ENCODE measurements at regions not wholly inside any gene's neighbourhood (a gene's known extent, or its start where the extent isn't known, plus 50 kb on each side); places are given as distances from the start of the nearest gene placed in this dataset.

GRCh38 chr12:115570069-115570777 lies 707.3 kb downstream of the MED13L start:
- no peak overlapping the region for H3K4me3 ChIP-seq
- no peaks in the 10 kb centered on the region for H3K36me3 ChIP-seq
- DNase-seq (ENCODE audit: low spot score in 2 of 2) = no peak

GRCh38 chr12:115569345-115570068 lies 708.0 kb downstream of the MED13L start:
- Histone ChIP-seq H3K36me3 (no peaks in the 10 kb centered on the region), H3K4me3 (no peak overlapping the region), H3K9me3 (no peaks in the 10 kb centered on the region), H3K27ac (no peak overlapping the region), H3K4me1 (no peaks in the 10 kb centered on the region), H3K27me3 (no peaks in the 10 kb centered on the region)
- TF ChIP-seq POLR2AphosphoS5 (IDR thresholded peaks at IDR 0.05) = no peak
- no peak for TF ChIP-seq POLR2A (IDR thresholded peaks at IDR 0.05)
- no peak for TF ChIP-seq CTCF (IDR thresholded peaks at IDR 0.05)
- intact Hi-C loops (cut with DNase I; ENCODE audit: low total_unique reads) = no loop called here
- DNase-seq (ENCODE audit: low spot score in 2 of 2) = no peak

More at GRCh38 chr12:115570069-115570777, 707.3 kb downstream of the MED13L start:
- Histone ChIP-seq H3K27ac (no peak overlapping the region), H3K9me3 (no peaks in the 10 kb centered on the region), H3K27me3 (no peaks in the 10 kb centered on the region), H3K4me1 (no peaks in the 10 kb centered on the region)
- no peak for TF ChIP-seq POLR2A (IDR thresholded peaks at IDR 0.05)
- no peak for TF ChIP-seq POLR2AphosphoS5 (IDR thresholded peaks at IDR 0.05)
- no peak for TF ChIP-seq CTCF (IDR thresholded peaks at IDR 0.05)
- intact Hi-C loops (cut with DNase I; ENCODE audit: low total_unique reads) = no loop called here

DNA sequence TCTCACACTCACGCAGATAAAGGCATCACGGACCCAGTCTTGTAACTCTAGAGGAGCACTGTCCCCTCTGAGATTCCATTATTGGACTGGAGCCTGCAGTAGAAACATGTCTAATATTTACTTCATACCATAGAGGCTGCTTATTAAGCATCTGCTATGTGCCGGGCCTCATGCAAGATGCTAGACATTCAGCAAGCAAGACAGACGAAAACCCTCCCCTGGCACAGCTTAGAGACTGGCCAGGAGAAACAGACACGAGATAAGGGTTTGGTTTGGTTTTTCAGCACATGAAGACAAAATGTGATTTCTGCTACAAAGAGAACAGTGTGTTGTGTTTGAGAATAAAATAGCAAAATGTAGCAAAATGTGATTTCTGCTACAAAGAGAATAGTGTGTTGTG lies 719.2 kb downstream of the MED13L start:
- Histone ChIP-seq H3K9me3 (peaks cover 0 to 4% of the 10 kb centered on the region in 2 donors), H3K27me3 (no peaks in the 10 kb centered on the region), H3K4me3 (no peak overlapping the region), H3K27ac (no peak overlapping the region), H3K36me3 (no peaks in the 10 kb centered on the region), H3K4me1 (no peaks in the 10 kb centered on the region)
- TF ChIP-seq CTCF (IDR thresholded peaks at IDR 0.05) (no peak), POLR2A (IDR thresholded peaks at IDR 0.05) (no peak), POLR2AphosphoS5 (IDR thresholded peaks at IDR 0.05) (no peak)
- DNase-seq (ENCODE audit: low spot score in 2 of 2) = no peak
- intact Hi-C loops (cut with DNase I; ENCODE audit: low total_unique reads) = no loop called here

DNA sequence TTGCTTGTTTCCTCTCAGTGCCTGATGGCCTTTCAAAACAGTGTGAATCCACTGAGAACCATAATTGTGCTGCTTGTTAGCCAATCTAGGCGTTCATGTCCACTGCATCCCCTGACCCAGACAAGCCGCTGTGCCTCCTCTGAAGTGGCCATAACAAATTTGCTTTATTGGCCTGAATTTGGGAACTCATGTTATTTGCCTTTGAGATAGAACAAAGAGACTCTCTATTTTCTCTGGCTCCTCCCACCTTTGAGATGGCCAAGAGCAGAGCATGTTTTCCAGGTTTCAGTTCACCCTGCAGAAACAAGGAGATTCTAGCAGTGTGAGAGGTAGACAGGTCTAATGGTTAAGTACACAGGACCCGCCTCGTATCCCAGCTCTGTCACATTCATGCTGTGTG lies 723.9 kb downstream of the MED13L start:
- intact Hi-C loops (cut with DNase I; ENCODE audit: low total_unique reads) = loop anchor here (2.0 kb wide), 1 partner anchor 63 kb away; no protein-coding TSS in a partner anchor
- no peak for TF ChIP-seq POLR2A (IDR thresholded peaks at IDR 0.05)
- no peak for TF ChIP-seq CTCF (IDR thresholded peaks at IDR 0.05)
- no peak for TF ChIP-seq POLR2AphosphoS5 (IDR thresholded peaks at IDR 0.05)
- Histone ChIP-seq H3K27me3 (no peaks in the 10 kb centered on the region), H3K27ac (peak overlapping the region in 1 of 2 donors; percentile 37), H3K9me3 (peaks cover 0 to 4% of the 10 kb centered on the region in 2 donors), H3K4me1 (no peaks in the 10 kb centered on the region), H3K4me3 (no peak overlapping the region), H3K36me3 (no peaks in the 10 kb centered on the region)
- DNase-seq (ENCODE audit: low spot score in 2 of 2) = peak in 1 of 2 donors; percentile 23

DNA sequence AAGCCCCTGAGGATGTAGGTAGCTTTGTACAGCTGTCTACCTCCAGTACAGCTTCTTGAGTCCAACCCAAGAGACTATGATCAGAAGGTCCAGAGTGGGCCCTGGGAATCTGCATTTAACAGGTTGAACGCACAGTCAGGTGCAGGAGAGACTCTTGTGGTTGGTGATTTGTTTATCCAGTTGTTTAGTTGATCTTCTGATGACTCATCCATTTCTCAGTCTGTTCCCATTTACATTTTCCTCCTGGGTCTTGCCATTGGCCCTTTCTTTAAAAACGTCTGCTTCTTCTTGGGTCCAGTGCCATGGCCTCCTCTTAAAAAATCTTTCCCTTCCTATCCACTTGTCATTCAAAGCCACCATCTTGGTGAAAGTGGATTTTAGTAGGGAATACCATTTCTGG lies 734.2 kb downstream of the MED13L start:
- TF ChIP-seq CTCF (IDR thresholded peaks at IDR 0.05) = no peak
- TF ChIP-seq POLR2AphosphoS5 (IDR thresholded peaks at IDR 0.05) = no peak
- TF ChIP-seq POLR2A (IDR thresholded peaks at IDR 0.05) = no peak
- H3K27ac ChIP-seq = peak overlapping the region in 1 of 2 donors; percentile 66
- intact Hi-C loops (cut with DNase I; ENCODE audit: low total_unique reads) = no loop called here
- no peaks in the 10 kb centered on the region for H3K36me3 ChIP-seq
- H3K9me3 ChIP-seq = no peaks in the 10 kb centered on the region
- DNase-seq (ENCODE audit: low spot score in 2 of 2) = no peak
- H3K27me3 ChIP-seq = no peaks in the 10 kb centered on the region
- no peak overlapping the region for H3K4me3 ChIP-seq
- H3K4me1 ChIP-seq = no peaks in the 10 kb centered on the region
